ENCODE measurements at regions not wholly inside any gene's neighbourhood (a gene's known extent, or its start where the extent isn't known, plus 50 kb on each side); places are given as distances from the start of the nearest gene placed in this dataset.
"Not testable (repeated sequence)": the region's sequence is repeated elsewhere in the genome, so short reads cannot be mapped to it uniquely, and the experiment has no call there.

DNA sequence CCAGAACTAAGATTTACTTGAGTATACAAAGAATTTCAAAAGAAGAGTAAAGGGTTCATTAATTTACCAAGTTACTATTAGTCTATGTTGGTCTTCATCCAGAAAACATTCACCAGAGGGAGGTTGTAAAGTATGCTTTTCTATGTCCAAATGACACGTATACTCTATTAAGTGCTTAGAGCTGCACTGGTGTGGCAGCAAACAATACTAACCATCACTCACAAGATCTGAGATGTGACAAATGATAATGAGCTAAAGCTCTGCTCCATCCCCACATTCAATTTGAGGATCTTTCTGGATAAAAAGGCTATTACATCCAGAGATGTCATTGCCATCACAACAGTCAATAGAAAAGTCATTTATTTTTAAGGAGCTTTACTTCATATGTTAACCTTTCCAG is 926.5 kb upstream of the KLHL29 start:
- DNase-seq (ENCODE audit: low read depth in 2 of 2) = no peak

DNA sequence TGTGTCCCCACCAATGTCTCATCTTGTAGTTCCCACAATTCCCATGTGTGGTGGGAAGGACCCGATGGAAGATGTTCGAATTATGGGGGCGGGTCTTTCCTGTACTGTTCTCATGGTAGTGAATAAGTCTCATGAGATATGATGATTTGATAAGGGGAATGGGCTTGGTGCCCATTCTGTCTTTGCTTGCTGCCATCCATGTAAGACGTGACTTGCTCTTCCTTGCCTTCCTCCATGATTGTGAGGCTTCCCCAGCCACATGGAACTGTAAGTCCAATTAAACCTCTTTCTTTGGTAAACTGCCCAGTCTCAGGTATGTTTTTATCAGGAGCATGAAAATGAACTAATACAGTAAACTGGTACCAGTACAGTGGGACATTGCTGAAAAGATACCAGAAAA is 909.9 kb upstream of the KLHL29 start:
- not testable (repeated sequence) for DNase-seq (ENCODE audit: low read depth in 2 of 2)

DNA sequence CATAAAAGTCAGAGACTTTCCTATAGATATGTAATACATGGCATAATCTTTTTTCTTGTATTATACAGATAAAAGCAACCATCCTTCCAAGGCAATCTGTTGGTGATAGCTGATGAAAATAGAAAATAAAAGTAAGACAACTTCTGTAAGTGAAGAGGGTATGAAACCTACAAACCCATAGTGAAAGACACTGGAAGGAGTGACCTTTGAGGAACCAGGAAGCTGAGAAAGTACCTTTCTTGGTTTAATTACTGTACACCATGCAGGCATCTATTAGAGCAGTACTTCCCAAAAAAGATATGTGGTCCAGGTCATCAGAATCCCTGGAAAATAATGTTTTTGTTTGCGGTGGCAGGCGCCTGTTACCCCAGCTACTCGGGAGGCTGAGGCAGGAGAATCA is 906.6 kb upstream of the KLHL29 start:
- DNase-seq (ENCODE audit: low read depth in 2 of 2) = no peak

DNA sequence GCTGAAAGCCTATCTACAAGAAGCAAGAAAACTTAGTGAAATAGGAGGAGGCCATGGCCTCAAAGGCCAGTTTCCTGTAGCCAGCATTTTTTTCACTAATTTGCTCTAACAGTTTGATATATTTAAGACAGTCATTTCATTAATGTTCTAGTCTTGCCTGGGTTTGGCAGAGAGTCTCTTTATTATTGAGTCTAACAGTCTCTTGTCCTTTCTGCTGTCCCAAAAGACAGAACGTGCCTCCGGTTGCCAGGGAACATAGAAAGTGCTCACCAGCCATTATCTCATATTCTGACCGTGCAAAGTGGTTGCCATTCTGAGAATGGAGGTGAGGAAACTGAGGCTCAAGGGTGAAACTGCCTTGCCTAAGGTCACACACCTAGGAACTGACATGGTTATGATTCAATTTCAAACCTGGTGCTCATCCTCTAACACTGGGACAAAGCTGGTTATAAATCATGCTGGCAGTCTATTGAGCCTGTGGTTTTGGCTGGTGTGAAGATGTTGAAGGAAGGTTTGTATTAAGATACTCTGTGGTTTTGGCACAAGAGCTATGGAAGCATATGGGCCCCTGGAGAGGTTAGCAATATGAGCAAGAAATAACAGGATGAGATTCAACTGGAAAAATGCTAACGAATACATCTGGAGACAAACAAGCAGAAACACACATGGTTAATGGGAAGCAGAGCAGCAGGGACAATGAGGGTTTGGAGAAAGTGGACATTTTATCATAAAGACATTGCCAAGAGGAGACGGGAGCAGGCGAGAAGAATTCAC is 903.3 kb upstream of the KLHL29 start:
- no peak for DNase-seq (ENCODE audit: low read depth in 2 of 2)

DNA sequence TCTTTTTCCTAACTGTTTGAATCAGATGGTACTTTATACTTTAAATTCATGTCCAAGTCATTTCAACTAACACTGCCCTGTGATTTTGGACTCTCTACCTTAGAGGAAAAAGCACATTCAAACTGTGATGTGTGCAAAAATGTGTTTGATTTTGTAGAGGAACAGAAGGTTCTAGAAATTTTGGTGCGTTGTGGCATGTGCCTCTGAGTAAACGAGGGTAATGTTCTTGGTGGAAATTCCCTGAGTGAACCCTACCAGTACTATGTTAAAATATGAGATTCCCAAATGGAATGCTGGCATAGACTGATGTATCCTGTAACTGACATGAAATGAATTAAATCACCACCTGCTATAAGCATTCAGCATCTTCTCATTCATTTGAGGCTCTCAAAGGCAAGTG is 901.9 kb upstream of the KLHL29 start:
- DNase-seq (ENCODE audit: low read depth in 2 of 2) = no peak

DNA sequence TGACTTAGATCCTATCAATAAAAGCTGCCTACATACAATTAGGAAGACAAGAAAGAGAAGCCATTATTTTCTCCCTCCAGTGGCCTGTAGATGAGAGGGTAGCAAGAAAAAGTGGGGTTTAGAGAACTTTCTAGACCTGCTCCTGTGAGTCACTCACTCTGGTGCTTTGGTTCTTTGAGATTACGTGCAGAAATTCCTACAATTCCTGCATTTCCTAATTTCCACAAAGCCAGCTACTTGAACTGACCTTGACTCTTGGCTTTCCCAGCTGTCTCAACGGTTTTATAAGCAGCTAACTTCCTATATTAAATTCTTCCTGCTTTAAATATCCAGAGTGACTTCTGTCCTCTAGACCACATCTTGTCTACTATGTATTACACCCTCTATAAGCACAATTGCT is 899.5 kb upstream of the KLHL29 start:
- no peak for DNase-seq (ENCODE audit: low read depth in 2 of 2)

DNA sequence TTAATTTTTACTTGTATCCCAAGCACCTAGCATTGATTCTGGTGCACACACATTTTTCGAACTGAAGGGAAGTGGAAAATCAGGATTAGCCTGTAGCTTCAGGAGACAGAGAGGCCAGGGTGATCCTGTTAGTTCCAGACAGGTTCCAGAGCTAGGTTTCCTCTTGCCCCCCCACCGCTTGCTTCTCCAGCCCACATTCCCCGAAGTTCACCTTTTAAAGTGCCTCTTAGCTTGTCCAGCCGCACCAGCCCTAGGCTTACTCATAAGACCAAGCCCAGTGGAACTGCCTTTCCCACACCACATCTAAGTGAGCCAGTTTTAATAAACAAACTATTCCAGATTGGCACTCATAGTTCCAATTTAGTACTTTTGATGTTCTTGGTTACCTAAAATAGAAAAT is 898.6 kb upstream of the KLHL29 start:
- no peak for DNase-seq (ENCODE audit: low read depth in 2 of 2)

DNA sequence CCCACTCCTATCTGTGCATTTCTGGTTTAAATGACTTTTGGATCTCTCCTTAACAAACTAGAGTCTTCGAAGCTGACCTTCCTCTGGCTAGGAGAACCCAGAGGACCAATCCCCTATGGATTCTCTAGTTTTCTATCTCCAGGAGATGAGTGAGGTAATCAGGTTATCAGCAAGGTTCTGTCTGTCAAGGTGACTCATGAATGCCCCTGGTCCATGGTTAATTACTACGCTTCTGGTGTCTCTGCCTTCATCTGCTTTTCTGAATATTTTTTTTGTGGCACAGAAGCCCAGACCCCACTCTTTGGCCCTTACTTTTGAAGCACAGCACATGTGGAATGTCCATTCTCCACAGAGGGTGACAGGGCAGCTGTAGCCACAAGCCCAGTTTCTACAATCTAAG is 897.9 kb upstream of the KLHL29 start:
- no peak for DNase-seq (ENCODE audit: low read depth in 2 of 2)

DNA sequence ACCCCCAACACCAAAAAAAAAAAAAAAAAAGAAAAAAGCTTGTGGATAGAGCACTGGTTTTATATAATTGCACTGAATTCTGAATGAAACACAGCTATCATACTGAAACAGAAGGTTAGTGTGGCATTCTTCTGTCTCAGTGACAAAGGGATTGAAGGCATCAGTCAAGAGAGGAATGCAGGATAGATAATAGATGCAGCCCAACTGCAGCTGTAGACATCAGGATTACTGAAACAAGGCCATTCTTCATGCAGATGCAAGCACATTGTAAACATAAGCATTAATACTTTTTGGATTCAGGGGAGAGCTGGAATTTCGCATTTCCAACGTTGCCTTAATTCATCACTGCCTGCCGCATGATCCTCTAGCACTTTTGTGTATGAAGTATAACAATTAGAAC is 897.4 kb upstream of the KLHL29 start:
- no peak for DNase-seq (ENCODE audit: low read depth in 2 of 2)

DNA sequence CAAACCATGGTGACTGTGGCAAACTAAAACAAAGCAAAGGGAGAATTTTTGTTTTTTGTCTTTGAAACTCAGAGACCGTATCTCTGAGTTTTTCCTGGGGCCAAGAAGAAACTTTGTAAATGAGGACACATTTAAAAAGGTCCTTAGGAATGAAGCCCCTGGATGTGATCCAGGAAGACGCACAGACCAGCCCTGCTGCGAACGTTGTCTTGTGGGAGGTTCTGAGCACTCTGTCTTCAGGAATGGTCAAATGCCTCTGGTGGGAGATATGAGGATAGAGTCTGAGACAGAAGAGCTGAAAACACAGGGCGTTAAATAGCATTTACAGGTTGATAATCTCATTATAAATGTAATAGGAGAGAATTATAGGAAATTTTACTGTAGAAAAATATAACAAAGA is 893.5 kb upstream of the KLHL29 start:
- no peak for DNase-seq (ENCODE audit: low read depth in 2 of 2)

DNA sequence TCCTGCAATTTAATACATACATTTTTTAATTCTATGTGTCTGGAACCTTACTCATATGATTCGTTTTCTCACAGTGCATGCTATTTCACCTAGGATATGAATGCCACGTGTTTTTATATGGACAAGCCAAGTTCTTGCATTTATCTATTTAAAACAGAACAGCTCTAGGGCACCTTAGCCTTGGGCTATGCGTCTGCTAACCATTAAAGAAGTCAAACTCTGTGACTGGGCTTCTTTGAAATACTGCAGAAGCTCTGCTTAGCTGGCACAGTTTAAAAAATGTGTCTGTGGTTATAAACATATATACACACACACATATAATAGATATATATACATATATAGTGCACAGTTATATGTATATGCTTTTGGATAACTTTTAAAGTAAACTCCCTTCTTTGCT is 890.8 kb upstream of the KLHL29 start:
- no peak for DNase-seq (ENCODE audit: low read depth in 2 of 2)

DNA sequence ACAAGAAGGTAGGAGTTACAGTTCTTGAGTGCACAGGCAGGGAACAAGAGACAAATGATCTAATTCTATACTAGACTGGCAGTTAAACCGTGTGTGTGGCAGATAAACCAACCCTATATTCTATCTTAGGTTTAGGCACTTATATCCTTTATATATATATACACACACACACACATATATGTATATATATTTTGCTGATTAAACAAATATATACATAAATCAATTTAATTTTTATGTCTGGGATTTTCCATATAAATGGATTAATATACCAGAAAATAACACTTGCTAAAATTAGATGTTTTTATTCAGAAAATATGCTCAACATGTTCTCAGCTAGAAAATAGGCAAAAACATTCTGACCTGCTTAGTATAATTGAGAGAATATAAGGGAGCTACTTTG is 887.9 kb upstream of the KLHL29 start:
- DNase-seq (ENCODE audit: low read depth in 2 of 2) = no peak

DNA sequence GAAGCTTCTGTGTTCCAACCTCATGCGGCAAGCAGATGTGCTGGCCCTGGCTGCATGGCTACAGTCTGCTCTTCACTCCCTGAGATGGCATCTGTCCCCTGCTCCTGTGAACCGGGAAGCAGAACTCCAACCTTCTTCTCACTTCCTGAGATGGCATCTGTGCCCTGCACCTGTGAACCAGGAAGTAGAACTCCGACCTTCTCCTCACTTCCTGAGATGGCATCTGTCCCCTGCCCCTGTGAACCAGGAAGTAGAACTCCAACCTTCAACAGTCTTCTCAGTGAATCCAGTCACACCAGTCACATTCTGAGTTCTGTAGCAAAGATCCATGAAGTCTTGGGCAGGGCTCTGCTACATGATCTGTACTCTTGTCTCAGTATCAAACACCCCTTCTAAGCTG is 887.2 kb upstream of the KLHL29 start:
- no peak for DNase-seq (ENCODE audit: low read depth in 2 of 2)

DNA sequence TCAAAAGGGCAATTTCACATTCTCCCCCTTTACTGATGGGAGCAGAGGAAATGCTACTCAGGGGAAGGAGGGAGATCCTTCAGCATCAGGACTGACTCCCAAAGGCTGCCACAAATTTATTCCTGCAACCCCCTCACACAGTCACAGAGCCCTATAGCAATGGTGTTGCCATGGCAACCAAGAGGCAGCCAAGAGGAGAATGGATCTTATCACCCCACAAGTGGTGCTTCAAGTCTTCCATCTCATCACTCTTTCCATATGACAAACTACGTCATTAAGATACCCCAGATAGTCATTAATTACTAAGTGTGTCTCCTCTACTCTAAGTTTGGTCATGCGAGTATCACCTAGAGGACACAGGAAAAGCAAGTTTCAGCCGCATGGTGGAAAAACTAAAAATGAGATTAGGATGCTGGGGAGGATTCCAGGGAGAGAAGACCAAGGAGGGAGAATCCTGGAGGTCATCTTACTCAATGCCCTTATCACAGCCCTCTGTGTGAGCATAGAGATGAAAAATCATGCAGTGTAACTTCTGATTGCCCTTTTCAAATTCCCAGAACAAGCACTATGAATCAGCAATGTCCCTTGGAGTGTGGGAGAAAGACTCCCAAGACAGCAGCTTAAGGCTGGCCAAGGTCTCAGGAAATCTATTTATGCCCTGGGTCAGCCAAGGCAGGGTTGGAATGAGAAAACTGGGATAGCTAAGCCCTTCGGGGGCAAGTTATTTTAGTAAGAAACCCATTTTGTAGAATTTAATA is 885.7 kb upstream of the KLHL29 start:
- no peak for DNase-seq (ENCODE audit: low read depth in 2 of 2)

DNA sequence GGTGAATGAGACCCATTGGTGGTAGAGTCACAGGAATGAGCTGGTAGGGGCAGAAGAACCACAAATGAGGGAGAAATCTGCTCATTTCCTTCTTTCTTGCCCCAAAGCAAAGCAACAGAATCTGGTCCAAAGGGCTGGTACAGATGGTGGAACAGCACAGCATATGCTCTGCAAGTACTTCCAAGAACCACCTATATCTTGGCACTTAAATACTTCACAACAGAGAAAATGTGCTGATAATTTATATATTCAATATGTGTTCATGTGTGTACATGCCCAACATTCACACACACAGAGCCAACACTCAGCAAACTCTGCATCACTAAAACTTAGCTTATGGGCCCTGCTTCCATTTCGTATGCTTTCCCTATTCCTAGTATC is 884.4 kb upstream of the KLHL29 start:
- no peak for DNase-seq (ENCODE audit: low read depth in 2 of 2)

DNA sequence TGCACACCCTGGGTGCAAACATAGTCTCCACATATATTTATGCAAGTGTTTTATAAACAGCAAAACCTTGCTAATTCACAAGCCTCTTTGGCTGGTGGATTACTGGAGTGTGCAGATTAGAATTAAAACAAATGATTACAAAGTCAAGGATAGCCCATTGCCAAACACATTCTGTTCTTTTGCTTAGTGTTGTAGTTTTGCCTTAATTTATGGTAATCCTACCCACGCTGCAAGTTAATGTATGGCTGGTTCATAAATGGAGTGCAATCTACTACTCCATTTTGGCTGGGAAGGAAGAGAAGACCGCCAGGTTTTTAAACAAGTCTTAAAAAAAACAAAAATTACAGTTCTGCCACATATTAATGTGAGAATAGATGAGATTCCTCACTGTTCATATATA is 883.1 kb upstream of the KLHL29 start:
- DNase-seq (ENCODE audit: low read depth in 2 of 2) = no peak

DNA sequence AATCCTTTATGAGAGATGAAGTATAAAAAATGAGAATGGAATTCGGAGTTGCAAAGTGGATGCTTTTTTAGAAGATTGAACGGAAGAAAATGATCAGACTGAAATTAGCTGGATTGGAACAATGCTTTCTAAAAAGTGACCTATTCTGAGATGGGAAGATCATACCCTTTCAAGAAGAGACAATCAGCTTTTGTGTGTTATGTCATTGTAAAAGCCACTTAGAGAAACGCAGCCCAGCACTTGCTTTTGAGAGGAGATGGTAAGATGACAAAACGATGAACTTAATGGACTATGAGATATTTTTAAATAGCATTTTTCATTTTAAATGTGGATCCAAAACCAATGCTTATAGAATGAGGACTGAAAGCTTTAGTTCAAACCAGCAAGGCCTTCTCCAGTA is 871.4 kb upstream of the KLHL29 start:
- DNase-seq (ENCODE audit: low read depth in 2 of 2) = no peak

DNA sequence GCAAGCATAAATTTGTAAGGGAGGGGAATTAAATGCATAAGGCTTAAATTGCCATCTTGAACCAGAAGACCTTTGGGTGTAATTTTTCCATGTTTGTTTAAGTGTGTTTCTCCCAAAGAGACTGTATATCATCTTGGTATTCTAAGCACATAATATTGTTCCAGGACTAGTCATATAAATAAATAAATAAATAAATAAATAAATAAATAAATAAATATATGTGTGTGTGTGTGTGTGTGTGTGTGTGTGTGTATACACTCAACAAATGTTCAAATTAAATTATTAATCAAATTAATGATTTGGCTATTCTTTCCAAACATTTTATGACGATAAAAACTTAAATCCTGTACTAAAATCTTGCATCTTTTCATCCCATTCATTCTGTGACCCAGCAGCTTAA is 867.8 kb upstream of the KLHL29 start:
- DNase-seq (ENCODE audit: low read depth in 2 of 2) = no peak

DNA sequence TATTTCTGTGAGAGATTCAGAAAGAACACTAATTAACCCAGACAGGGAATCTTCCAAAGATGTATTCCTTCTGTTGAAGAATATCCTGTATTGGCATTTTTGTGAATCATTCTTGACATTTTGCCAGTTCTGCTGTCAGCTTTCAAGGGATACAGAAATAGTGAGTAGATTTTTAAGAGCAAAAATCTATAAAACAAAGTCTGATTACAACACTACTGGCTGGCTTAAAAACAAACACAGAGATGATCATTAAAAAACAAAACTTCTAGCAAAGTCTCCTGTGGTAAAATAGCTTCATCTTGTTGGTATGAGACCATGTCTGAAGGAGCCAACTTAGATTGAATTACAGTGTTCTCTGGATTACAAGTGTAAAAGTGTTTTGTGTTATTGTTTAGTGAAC is 866.3 kb upstream of the KLHL29 start:
- no peak for DNase-seq (ENCODE audit: low read depth in 2 of 2)

DNA sequence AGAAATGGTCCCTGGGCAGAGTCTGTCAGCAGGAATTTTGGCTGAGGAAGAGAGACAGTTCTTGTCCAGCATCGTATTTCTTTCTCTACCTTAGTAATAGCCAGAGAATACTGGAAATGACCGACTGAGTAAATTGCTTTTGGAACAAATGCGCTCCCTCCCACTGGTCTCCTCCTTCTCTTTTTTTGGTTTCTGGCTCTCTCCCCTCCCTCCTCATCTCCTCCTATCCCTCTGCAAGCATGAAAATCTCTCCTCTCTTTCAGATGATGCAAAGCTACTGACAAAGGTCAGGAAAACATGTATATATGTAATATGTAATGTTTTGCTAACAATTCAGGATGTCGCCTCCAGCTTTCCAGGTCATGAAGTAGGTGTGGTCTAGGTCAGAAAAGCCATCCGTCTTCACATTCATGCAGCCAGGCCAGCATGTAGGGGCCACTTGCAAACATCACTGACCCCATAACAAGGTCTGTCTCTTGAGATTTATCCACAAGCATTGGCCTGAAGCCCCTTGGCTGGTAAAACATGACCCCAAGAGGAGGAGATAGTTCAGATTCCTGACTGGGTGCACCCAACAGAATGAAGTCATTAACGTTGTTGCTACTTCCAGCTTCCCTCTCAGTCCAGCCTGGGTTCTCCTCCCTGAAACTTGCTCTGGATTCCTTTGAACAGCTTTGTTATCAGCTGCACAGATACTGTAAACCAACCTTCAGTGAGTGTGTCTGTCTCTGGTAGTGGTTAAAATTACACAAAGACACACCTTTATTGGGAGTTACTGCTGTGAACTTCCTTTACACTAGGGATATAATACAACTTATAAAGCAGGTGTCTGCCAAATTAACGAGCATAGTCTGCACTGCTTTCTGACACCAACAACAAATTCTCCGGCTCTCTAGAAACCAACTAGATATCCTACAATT is 864.4 kb upstream of the KLHL29 start:
- DNase-seq (ENCODE audit: low read depth in 2 of 2) = no peak

DNA sequence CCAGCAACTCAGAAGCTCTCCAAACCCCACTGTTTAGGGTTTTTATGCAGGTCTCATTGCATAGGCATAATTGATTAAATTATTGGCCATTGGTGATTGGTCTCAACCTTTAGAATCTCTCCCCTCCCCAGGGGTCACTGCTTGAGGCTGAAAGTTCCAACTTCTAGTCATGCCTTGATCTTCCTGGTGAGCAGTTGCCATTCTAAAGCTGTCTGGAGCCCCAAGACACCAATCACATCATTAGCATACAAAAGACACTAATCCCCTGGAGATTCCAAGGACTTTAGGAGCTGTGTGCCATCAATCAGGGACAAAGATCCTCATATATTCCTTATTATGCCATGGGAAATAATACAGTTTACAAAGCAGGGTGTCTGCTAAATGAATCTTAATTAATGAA is 863.4 kb upstream of the KLHL29 start:
- DNase-seq (ENCODE audit: low read depth in 2 of 2) = no peak

DNA sequence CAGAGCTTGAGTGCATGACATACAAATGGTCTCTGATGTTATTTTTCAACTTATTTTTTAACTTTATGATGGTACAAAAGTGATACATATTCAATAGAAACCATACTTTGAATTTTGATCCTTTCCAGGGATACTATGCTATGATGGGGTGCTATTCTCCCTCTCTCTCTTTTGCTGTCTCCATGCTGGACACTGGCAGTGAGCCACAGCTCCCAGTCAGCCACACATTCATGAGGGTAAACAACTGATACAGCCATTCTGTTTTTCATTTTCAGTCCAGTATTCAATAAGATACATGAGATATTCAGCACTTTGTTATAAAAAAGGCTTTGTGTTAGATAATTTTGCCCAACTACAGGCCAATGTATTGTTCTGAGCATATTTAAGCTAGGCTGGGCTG is 859.3 kb upstream of the KLHL29 start:
- DNase-seq (ENCODE audit: low read depth in 2 of 2) = no peak

DNA sequence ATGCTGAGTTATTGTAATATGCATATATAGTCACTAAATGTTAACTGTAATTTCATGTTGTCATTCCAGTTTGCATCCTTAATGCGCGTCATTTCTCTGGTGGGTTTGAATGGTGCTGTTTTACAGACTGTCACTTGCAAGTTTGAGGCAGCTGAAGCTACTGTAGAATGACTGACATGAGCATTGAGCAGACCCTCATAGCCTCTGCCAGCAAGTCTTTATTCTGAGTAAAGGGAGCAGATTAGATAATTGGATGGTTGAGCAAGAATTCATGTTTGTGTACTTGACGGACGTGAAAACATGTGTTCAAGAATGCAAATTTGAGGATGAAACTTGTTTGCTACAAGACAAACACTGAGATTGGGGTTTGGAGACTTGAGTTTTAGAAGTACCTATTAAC is 854.8 kb upstream of the KLHL29 start:
- no peak for DNase-seq (ENCODE audit: low read depth in 2 of 2)
